ENCODE measurements at regions not wholly inside any gene's neighbourhood (a gene's known extent, or its start where the extent isn't known, plus 50 kb on each side); places are given as distances from the start of the nearest gene placed in this dataset.

- no CpG with 5 or more reads among the region's 1 CpG for WGBS (ENCODE audit: insufficient coverage, low lambda C conversion rate)
- Histone ChIP-seq H3K9me3 (ENCODE audit: control insufficient read depth, low read depth, low read length) (no peaks in the 10 kb centered on the region), H3K4me1 (ENCODE audit: control insufficient read depth, insufficient read depth, low read length) (no peaks in the 10 kb centered on the region), H3K36me3 (ENCODE audit: control insufficient read depth, insufficient read depth, low read length) (no peaks in the 10 kb centered on the region), H3K27ac (ENCODE audit: low read length) (no peak overlapping the region), H3K4me3 (ENCODE audit: low read length) (no peak overlapping the region), H3K27me3 (ENCODE audit: control insufficient read depth, insufficient read depth, low read length) (no peaks in the 10 kb centered on the region)
- no peak for DNase-seq
Observed at GRCh38 chr3:105238367-105238766, 128.3 kb upstream of the ALCAM start.

GRCh38 chr3:105243076-105243475 is 123.6 kb upstream of the ALCAM start:
- H3K9me3 ChIP-seq (ENCODE audit: control insufficient read depth, low read depth, low read length) = no peaks in the 10 kb centered on the region
- no peaks in the 10 kb centered on the region for H3K27me3 ChIP-seq (ENCODE audit: control insufficient read depth, insufficient read depth, low read length)
- WGBS (ENCODE audit: insufficient coverage, low lambda C conversion rate) = 90% methylated on average over 2 of the region's 2 CpGs
- no peak overlapping the region for H3K27ac ChIP-seq (ENCODE audit: low read length)
- no peaks in the 10 kb centered on the region for H3K36me3 ChIP-seq (ENCODE audit: control insufficient read depth, insufficient read depth, low read length)
- no peaks in the 10 kb centered on the region for H3K4me1 ChIP-seq (ENCODE audit: control insufficient read depth, insufficient read depth, low read length)
- no peak for DNase-seq
- H3K4me3 ChIP-seq (ENCODE audit: low read length) = no peak overlapping the region

GRCh38 chr3:105246536-105246935 is 120.2 kb upstream of the ALCAM start:
- no peaks in the 10 kb centered on the region for H3K4me1 ChIP-seq (ENCODE audit: control insufficient read depth, insufficient read depth, low read length)
- H3K9me3 ChIP-seq (ENCODE audit: control insufficient read depth, low read depth, low read length) = no peaks in the 10 kb centered on the region
- no peak overlapping the region for H3K4me3 ChIP-seq (ENCODE audit: low read length)
- no peaks in the 10 kb centered on the region for H3K36me3 ChIP-seq (ENCODE audit: control insufficient read depth, insufficient read depth, low read length)
- no peak overlapping the region for H3K27ac ChIP-seq (ENCODE audit: low read length)
- WGBS (ENCODE audit: insufficient coverage, low lambda C conversion rate) = no CpG with 5 or more reads among the region's 3 CpGs
- no peak for DNase-seq
- H3K27me3 ChIP-seq (ENCODE audit: control insufficient read depth, insufficient read depth, low read length) = no peaks in the 10 kb centered on the region

- Histone ChIP-seq H3K27ac (ENCODE audit: low read length) (no peak overlapping the region), H3K36me3 (ENCODE audit: control insufficient read depth, insufficient read depth, low read length) (no peaks in the 10 kb centered on the region)
- WGBS (ENCODE audit: insufficient coverage, low lambda C conversion rate) = 46% methylated on average over 3 of the region's 3 CpGs
Observed at GRCh38 chr3:105253225-105253624, 113.5 kb upstream of the ALCAM start.

GRCh38 chr3:105254154-105254553 is 112.6 kb upstream of the ALCAM start:
- H3K9me3 ChIP-seq (ENCODE audit: control insufficient read depth, low read depth, low read length) = no peaks in the 10 kb centered on the region
- H3K27ac ChIP-seq (ENCODE audit: low read length) = no peak overlapping the region
- H3K27me3 ChIP-seq (ENCODE audit: control insufficient read depth, insufficient read depth, low read length) = no peaks in the 10 kb centered on the region
- no CpG with 5 or more reads among the region's 2 CpGs for WGBS (ENCODE audit: insufficient coverage, low lambda C conversion rate)
- no peaks in the 10 kb centered on the region for H3K4me1 ChIP-seq (ENCODE audit: control insufficient read depth, insufficient read depth, low read length)
- no peaks in the 10 kb centered on the region for H3K36me3 ChIP-seq (ENCODE audit: control insufficient read depth, insufficient read depth, low read length)
- H3K4me3 ChIP-seq (ENCODE audit: low read length) = no peak overlapping the region
- no peak for DNase-seq

More at GRCh38 chr3:105253225-105253624, 113.5 kb upstream of the ALCAM start:
- no peak for DNase-seq
- no peak overlapping the region for H3K4me3 ChIP-seq (ENCODE audit: low read length)
- H3K9me3 ChIP-seq (ENCODE audit: control insufficient read depth, low read depth, low read length) = no peaks in the 10 kb centered on the region
- no peaks in the 10 kb centered on the region for H3K27me3 ChIP-seq (ENCODE audit: control insufficient read depth, insufficient read depth, low read length)
- H3K4me1 ChIP-seq (ENCODE audit: control insufficient read depth, insufficient read depth, low read length) = no peaks in the 10 kb centered on the region

- Histone ChIP-seq H3K4me3 (ENCODE audit: low read length) (no peak overlapping the region), H3K27me3 (ENCODE audit: control insufficient read depth, insufficient read depth, low read length) (no peaks in the 10 kb centered on the region)
- 43% methylated on average over 1 of the region's 2 CpGs for WGBS (ENCODE audit: insufficient coverage, low lambda C conversion rate)
Observed at GRCh38 chr3:105255350-105255749, 111.4 kb upstream of the ALCAM start.

GRCh38 chr3:105259496-105259895 is 107.2 kb upstream of the ALCAM start:
- no peaks in the 10 kb centered on the region for H3K4me1 ChIP-seq (ENCODE audit: control insufficient read depth, insufficient read depth, low read length)
- no peak overlapping the region for H3K27ac ChIP-seq (ENCODE audit: low read length)
- H3K36me3 ChIP-seq (ENCODE audit: control insufficient read depth, insufficient read depth, low read length) = no peaks in the 10 kb centered on the region
- H3K9me3 ChIP-seq (ENCODE audit: control insufficient read depth, low read depth, low read length) = no peaks in the 10 kb centered on the region
- H3K27me3 ChIP-seq (ENCODE audit: control insufficient read depth, insufficient read depth, low read length) = no peaks in the 10 kb centered on the region
- DNase-seq = no peak
- H3K4me3 ChIP-seq (ENCODE audit: low read length) = no peak overlapping the region
- WGBS (ENCODE audit: insufficient coverage, low lambda C conversion rate) = no CpG with 5 or more reads among the region's 2 CpGs

More at GRCh38 chr3:105255350-105255749, 111.4 kb upstream of the ALCAM start:
- Histone ChIP-seq H3K36me3 (ENCODE audit: control insufficient read depth, insufficient read depth, low read length) (no peaks in the 10 kb centered on the region), H3K4me1 (ENCODE audit: control insufficient read depth, insufficient read depth, low read length) (no peaks in the 10 kb centered on the region), H3K9me3 (ENCODE audit: control insufficient read depth, low read depth, low read length) (no peaks in the 10 kb centered on the region), H3K27ac (ENCODE audit: low read length) (no peak overlapping the region)
- DNase-seq = no peak

GRCh38 chr3:105260385-105260784 is 106.3 kb upstream of the ALCAM start:
- H3K36me3 ChIP-seq (ENCODE audit: control insufficient read depth, insufficient read depth, low read length) = no peaks in the 10 kb centered on the region
- H3K27me3 ChIP-seq (ENCODE audit: control insufficient read depth, insufficient read depth, low read length) = no peaks in the 10 kb centered on the region
- WGBS (ENCODE audit: insufficient coverage, low lambda C conversion rate) = 100% methylated on average over 1 of the region's 4 CpGs
- H3K4me1 ChIP-seq (ENCODE audit: control insufficient read depth, insufficient read depth, low read length) = no peaks in the 10 kb centered on the region
- H3K9me3 ChIP-seq (ENCODE audit: control insufficient read depth, low read depth, low read length) = no peaks in the 10 kb centered on the region
- DNase-seq = no peak
- no peak overlapping the region for H3K4me3 ChIP-seq (ENCODE audit: low read length)
- no peak overlapping the region for H3K27ac ChIP-seq (ENCODE audit: low read length)

GRCh38 chr3:105274536-105274935 is 92.2 kb upstream of the ALCAM start:
- H3K27me3 ChIP-seq (ENCODE audit: control insufficient read depth, insufficient read depth, low read length) = no peaks in the 10 kb centered on the region
- no peaks in the 10 kb centered on the region for H3K9me3 ChIP-seq (ENCODE audit: control insufficient read depth, low read depth, low read length)
- H3K36me3 ChIP-seq (ENCODE audit: control insufficient read depth, insufficient read depth, low read length) = no peaks in the 10 kb centered on the region
- no peaks in the 10 kb centered on the region for H3K4me1 ChIP-seq (ENCODE audit: control insufficient read depth, insufficient read depth, low read length)
- no peak for DNase-seq
- no peak overlapping the region for H3K4me3 ChIP-seq (ENCODE audit: low read length)
- no peak overlapping the region for H3K27ac ChIP-seq (ENCODE audit: low read length)

- Histone ChIP-seq H3K9me3 (ENCODE audit: control insufficient read depth, low read depth, low read length) (no peaks in the 10 kb centered on the region), H3K27ac (ENCODE audit: low read length) (no peak overlapping the region), H3K4me1 (ENCODE audit: control insufficient read depth, insufficient read depth, low read length) (no peaks in the 10 kb centered on the region)
Observed at GRCh38 chr3:105274958-105275357, 91.8 kb upstream of the ALCAM start.

GRCh38 chr3:105277656-105278055 is 89.1 kb upstream of the ALCAM start:
- Histone ChIP-seq H3K36me3 (ENCODE audit: control insufficient read depth, insufficient read depth, low read length) (no peaks in the 10 kb centered on the region), H3K9me3 (ENCODE audit: control insufficient read depth, low read depth, low read length) (no peaks in the 10 kb centered on the region), H3K4me1 (ENCODE audit: control insufficient read depth, insufficient read depth, low read length) (no peaks in the 10 kb centered on the region), H3K27me3 (ENCODE audit: control insufficient read depth, insufficient read depth, low read length) (no peaks in the 10 kb centered on the region), H3K4me3 (ENCODE audit: low read length) (no peak overlapping the region), H3K27ac (ENCODE audit: low read length) (no peak overlapping the region)
- no CpG with 5 or more reads among the region's 3 CpGs for WGBS (ENCODE audit: insufficient coverage, low lambda C conversion rate)
- no peak for DNase-seq

More at GRCh38 chr3:105274958-105275357, 91.8 kb upstream of the ALCAM start:
- DNase-seq = no peak
- no peak overlapping the region for H3K4me3 ChIP-seq (ENCODE audit: low read length)
- H3K36me3 ChIP-seq (ENCODE audit: control insufficient read depth, insufficient read depth, low read length) = no peaks in the 10 kb centered on the region
- no peaks in the 10 kb centered on the region for H3K27me3 ChIP-seq (ENCODE audit: control insufficient read depth, insufficient read depth, low read length)
